BJ (cell line): ENCODE measurements at regions not wholly inside any gene's neighbourhood (a gene's known extent, or its start where the extent isn't known, plus 50 kb on each side); places are given as distances from the start of the nearest gene placed in this dataset.
"Not testable (repeated sequence)": the region's sequence is repeated elsewhere in the genome, so short reads cannot be mapped to it uniquely, and the experiment has no call there.

ENCODE experiments used
- CTCF ChIA-PET: fragments of 350-600 bp; formaldehyde crosslinking; extraction: SDS; loops from one replicate; lab custom pipeline; 2021; ENCODE audit warnings: antibody characterized with exemption, inconsistent platforms; lab: Yijun Ruan, JAX
- POLR2A ChIA-PET: fragments of 300-600 bp; sonication (Branson Sonifier 250); formaldehyde crosslinking; extraction: SDS; loops from one replicate; lab custom pipeline; 2021; ENCODE audit warnings: antibody characterized with exemption; lab: Charles Lee
- DNase-seq: peaks from one replicate; pipeline ENCODE4 v3.0.0-alpha.2; 2011; ENCODE audit warnings: low read depth
- H3K27me3 ChIP-seq: 2 replicates; pipeline ENCODE4 v1.6.0; 2011; ENCODE audit warnings: low read length; ENCODE audit not compliant: control insufficient read depth, insufficient read depth
- H3K36me3 ChIP-seq: 2 replicates; pipeline ENCODE4 v1.5.1; 2011; ENCODE audit warnings: low read length; ENCODE audit not compliant: control insufficient read depth, insufficient read depth
- H3K4me3 ChIP-seq: 2 replicates; pipeline ENCODE4 v1.5.1; 2011; ENCODE audit warnings: low read depth, mild to moderate bottlenecking, control low read depth, low read length
- TF ChIP-seq, protein P1 (sequence below): IDR thresholded peaks from 2 replicates; pipeline ENCODE4 v1.5.1; 2011; ENCODE audit warnings: low read depth, mild to moderate bottlenecking, control low read depth, inconsistent platforms, low read length, moderate library complexity; ENCODE audit not compliant: insufficient read depth

DNA sequence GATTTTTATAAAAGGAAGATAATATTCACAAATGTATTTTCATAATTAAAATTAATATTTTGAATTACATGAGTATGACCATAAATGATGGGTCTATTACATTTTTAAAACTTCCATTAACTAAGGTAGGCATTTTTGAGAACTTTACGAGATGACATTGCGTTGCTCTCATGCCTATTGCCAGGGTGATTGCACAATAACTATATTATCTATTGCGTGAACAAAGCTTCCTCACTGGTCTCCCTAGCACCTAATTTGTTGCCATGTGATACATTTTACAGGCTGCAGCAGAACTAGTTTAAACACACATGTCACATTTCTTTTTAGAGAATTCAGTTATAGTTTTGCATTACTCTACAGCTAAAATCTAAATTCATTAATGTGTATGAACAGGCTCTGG lies 289.7 kb upstream of the GRID2 start:
- Histone ChIP-seq H3K27me3 (no peaks in the 10 kb centered on the region), H3K36me3 (no peaks in the 10 kb centered on the region), H3K4me3 (no peak overlapping the region)
- POLR2A ChIA-PET = no interaction called here
- no peak for DNase-seq
- CTCF ChIA-PET = no interaction called here
- TF ChIP-seq, protein P1, sequence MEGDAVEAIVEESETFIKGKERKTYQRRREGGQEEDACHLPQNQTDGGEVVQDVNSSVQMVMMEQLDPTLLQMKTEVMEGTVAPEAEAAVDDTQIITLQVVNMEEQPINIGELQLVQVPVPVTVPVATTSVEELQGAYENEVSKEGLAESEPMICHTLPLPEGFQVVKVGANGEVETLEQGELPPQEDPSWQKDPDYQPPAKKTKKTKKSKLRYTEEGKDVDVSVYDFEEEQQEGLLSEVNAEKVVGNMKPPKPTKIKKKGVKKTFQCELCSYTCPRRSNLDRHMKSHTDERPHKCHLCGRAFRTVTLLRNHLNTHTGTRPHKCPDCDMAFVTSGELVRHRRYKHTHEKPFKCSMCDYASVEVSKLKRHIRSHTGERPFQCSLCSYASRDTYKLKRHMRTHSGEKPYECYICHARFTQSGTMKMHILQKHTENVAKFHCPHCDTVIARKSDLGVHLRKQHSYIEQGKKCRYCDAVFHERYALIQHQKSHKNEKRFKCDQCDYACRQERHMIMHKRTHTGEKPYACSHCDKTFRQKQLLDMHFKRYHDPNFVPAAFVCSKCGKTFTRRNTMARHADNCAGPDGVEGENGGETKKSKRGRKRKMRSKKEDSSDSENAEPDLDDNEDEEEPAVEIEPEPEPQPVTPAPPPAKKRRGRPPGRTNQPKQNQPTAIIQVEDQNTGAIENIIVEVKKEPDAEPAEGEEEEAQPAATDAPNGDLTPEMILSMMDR = no peak

DNA sequence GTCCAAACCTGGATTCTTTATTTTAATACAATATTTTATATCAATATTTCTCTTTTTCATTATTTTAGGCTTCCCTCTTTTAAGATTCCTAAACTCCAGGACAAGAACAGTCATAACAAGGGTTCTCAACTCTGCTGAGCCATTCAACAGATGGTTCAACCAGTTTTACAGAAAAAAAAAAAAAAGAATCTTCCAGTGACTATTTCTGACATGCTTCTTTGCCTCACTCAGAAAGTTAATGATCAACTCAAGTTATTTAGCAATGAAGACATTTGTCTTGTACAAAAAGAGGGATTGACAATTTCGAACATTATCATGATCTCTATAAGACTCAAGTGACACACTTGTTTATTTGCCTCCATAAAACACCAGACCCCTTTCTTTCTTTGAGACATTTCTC lies 282.6 kb upstream of the GRID2 start:
- ChIA-PET CTCF (no interaction called here), POLR2A (no interaction called here)
- Histone ChIP-seq H3K4me3 (no peak overlapping the region), H3K36me3 (no peaks in the 10 kb centered on the region), H3K27me3 (no peaks in the 10 kb centered on the region)
- TF ChIP-seq, protein P1 = no peak
- DNase-seq = no peak

DNA sequence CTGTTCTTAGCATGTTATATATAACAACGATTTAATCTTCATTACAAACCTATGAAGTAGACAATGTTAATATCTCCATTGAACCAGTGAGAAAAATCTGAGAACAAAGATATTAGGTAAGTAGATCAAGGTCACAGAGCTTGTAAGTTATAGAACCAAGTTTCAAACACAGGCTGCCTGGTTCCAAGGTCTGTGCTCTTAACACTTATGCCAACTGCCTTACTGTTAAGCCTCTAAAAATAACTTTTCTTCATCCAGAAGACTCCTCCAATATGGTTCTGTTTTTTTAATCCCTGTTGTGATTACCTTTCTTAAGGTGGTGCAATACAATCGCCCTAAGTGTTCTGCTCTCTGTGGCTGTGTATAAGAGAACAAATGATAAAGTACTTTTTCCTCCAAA lies 282.0 kb upstream of the GRID2 start:
- ChIA-PET CTCF (no interaction called here), POLR2A (no interaction called here)
- TF ChIP-seq, protein P1 = no peak
- DNase-seq = no peak
- H3K36me3 ChIP-seq = no peaks in the 10 kb centered on the region
- no peaks in the 10 kb centered on the region for H3K27me3 ChIP-seq
- H3K4me3 ChIP-seq = no peak overlapping the region

DNA sequence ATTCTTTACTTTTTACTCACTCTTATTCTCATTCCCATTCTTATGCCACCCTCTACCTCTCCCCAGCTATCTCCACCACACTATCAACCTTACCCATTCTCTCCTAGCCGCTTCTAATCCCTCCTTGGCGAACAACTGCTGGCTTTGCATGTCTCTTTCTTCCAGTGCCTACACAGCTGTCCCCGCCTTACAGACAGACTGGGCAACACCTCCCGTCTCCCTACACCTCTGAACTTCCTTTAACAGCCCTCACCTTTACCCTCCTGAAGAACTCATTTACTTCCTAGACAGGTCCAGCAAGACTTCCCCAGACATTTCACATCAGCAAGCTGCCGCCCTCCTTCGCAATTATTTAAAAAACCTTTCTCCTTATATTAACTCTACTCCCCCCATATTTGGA lies 274.9 kb upstream of the GRID2 start:
- CTCF ChIA-PET, H3K36me3 ChIP-seq, DNase-seq, H3K4me3 ChIP-seq, POLR2A ChIA-PET, H3K27me3 ChIP-seq: not testable (repeated sequence)

DNA sequence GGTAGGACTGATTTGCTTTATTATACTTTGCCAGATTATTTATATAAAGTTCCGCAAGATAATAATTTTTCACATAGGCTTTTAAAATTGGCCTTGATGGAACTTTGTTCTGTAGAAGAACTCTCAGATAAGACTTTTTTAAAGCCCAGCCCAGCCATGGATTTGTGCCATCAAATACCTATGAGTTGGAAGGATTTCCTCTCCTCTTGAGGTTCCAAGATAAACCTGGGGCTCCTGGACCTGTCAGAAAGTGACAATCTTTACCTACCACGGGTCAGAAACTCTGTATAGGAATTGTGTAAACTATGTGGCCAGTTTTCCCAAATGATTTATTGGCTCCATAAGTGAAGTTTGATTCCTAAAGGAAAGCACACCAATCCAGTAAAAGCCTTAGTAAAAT lies 271.9 kb upstream of the GRID2 start:
- Histone ChIP-seq H3K4me3 (no peak overlapping the region), H3K27me3 (no peaks in the 10 kb centered on the region), H3K36me3 (no peaks in the 10 kb centered on the region)
- TF ChIP-seq, protein P1 = no peak
- POLR2A ChIA-PET = no interaction called here
- no peak for DNase-seq
- CTCF ChIA-PET = no interaction called here

DNA sequence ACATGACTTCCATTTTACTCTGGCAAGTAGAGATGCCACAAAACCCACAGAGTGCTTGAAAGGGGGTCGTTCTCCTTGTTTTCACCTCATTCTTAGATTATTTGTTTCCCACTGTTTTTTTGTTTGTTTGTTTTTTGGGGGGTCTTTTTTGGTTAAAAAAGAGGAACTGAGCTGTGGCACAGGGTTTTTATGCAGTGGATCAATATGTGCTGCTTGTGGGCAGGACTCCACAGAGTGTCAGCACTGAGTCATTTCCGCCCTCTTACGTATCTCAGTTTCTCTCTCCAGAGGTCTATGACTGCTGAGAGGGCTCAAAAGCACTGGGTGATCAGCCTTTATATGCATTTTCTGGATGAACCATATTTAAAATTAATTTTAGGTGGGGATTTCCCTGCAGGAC lies 268.1 kb upstream of the GRID2 start:
- Histone ChIP-seq H3K36me3 (no peaks in the 10 kb centered on the region), H3K27me3 (no peaks in the 10 kb centered on the region), H3K4me3 (no peak overlapping the region)
- ChIA-PET CTCF (no interaction called here), POLR2A (interaction anchor here (0.6 kb wide), 1 partner anchor 1695 kb away, joined by 4 read pairs; no protein-coding TSS in a partner anchor)
- TF ChIP-seq, protein P1 = no peak
- no peak for DNase-seq
